Type B pancreatic cell (in vitro differentiated cells): ENCODE measurements at regions not wholly inside any gene's neighbourhood (a gene's known extent, or its start where the extent isn't known, plus 50 kb on each side); places are given as distances from the start of the nearest gene placed in this dataset.

Experiments
- DNase-seq: peaks from one replicate; pipeline ENCODE4 v3.0.0; 2021; ENCODE audit warnings: mixed read lengths; ENCODE audit not compliant: unreplicated experiment; ENCODE audit errors: extremely low spot score
- H3K27ac Mint-ChIP-seq: 2 replicates; pipeline ENCODE4 v1.8.0; 2021; ENCODE audit warnings: mild to moderate bottlenecking, mixed read lengths
- H3K27me3 Mint-ChIP-seq: 2 replicates; pipeline ENCODE4 v1.8.0; 2021; ENCODE audit warnings: mixed read lengths
- H3K36me3 Mint-ChIP-seq: 2 replicates; pipeline ENCODE4 v1.8.0; 2021; ENCODE audit warnings: mixed read lengths
- H3K4me1 Mint-ChIP-seq: one replicate; pipeline ENCODE4 v1.8.0; 2021; ENCODE audit warnings: mixed read lengths; ENCODE audit not compliant: unreplicated experiment
- H3K4me3 Mint-ChIP-seq: 2 replicates; pipeline ENCODE4 v1.8.0; 2021; ENCODE audit warnings: mild to moderate bottlenecking, mixed read lengths
- H3K9me3 Mint-ChIP-seq: 2 replicates; pipeline ENCODE4 v1.8.0; 2021; ENCODE audit warnings: mixed read lengths
- CTCF ChIP-seq: fragments of 200-600 bp; sonication (generic); conservative IDR thresholded peaks from 2 replicates; pipeline ENCODE4 v1.5.0; 2021; ENCODE audit warnings: antibody characterized with exemption, mild to moderate bottlenecking

GRCh38 chr6:85945459-85946185, 302.9 kb upstream of the SYNCRIP start:
- no peak overlapping the region for H3K4me3 Mint-ChIP-seq
- no peak for TF ChIP-seq CTCF

GRCh38 chr6:85944776-85945175, 302.1 kb upstream of the SYNCRIP start:
- no peak overlapping the region for H3K27ac Mint-ChIP-seq
- H3K36me3 Mint-ChIP-seq: no peaks in the 10 kb centered on the region
- H3K27me3 Mint-ChIP-seq: no peaks in the 10 kb centered on the region
- no peak overlapping the region for H3K4me3 Mint-ChIP-seq
- no peaks in the 10 kb centered on the region for H3K4me1 Mint-ChIP-seq
- TF ChIP-seq CTCF: no peak
- no peak for DNase-seq
- no peaks in the 10 kb centered on the region for H3K9me3 Mint-ChIP-seq

More at GRCh38 chr6:85945459-85946185, 302.9 kb upstream of the SYNCRIP start:
- Mint-ChIP-seq H3K4me1 (no peaks in the 10 kb centered on the region), H3K27me3 (no peaks in the 10 kb centered on the region), H3K9me3 (no peaks in the 10 kb centered on the region), H3K27ac (no peak overlapping the region), H3K36me3 (no peaks in the 10 kb centered on the region)
- no peak for DNase-seq

GRCh38 chr6:85942844-85943243, 300.2 kb upstream of the SYNCRIP start:
- no peaks in the 10 kb centered on the region for H3K36me3 Mint-ChIP-seq
- H3K9me3 Mint-ChIP-seq: no peaks in the 10 kb centered on the region
- no peaks in the 10 kb centered on the region for H3K4me1 Mint-ChIP-seq

GRCh38 chr6:85936916-85937315, 294.2 kb upstream of the SYNCRIP start:
- no peaks in the 10 kb centered on the region for H3K4me1 Mint-ChIP-seq
- no peaks in the 10 kb centered on the region for H3K27me3 Mint-ChIP-seq
- H3K27ac Mint-ChIP-seq: no peak overlapping the region
- no peak for DNase-seq
- no peak for TF ChIP-seq CTCF
- no peak overlapping the region for H3K4me3 Mint-ChIP-seq
- no peaks in the 10 kb centered on the region for H3K36me3 Mint-ChIP-seq
- H3K9me3 Mint-ChIP-seq: no peaks in the 10 kb centered on the region

More at GRCh38 chr6:85942844-85943243, 300.2 kb upstream of the SYNCRIP start:
- no peak for TF ChIP-seq CTCF
- Mint-ChIP-seq H3K4me3 (no peak overlapping the region), H3K27me3 (no peaks in the 10 kb centered on the region), H3K27ac (no peak overlapping the region)
- no peak for DNase-seq

- no peak for DNase-seq
- Mint-ChIP-seq H3K27ac (no peak overlapping the region), H3K4me3 (no peak overlapping the region)
Observed at GRCh38 chr6:85923013-85923430, 280.3 kb upstream of the SYNCRIP start.

More at GRCh38 chr6:85923013-85923430, 280.3 kb upstream of the SYNCRIP start:
- no peaks in the 10 kb centered on the region for H3K4me1 Mint-ChIP-seq
- H3K9me3 Mint-ChIP-seq: no peaks in the 10 kb centered on the region
- no peaks in the 10 kb centered on the region for H3K27me3 Mint-ChIP-seq
- TF ChIP-seq CTCF: peak; percentile 85
- H3K36me3 Mint-ChIP-seq: no peaks in the 10 kb centered on the region
